ENCODE measurements at regions not wholly inside any gene's neighbourhood (a gene's known extent, or its start where the extent isn't known, plus 50 kb on each side); places are given as distances from the start of the nearest gene placed in this dataset.
"Not testable (repeated sequence)": the region's sequence is repeated elsewhere in the genome, so short reads cannot be mapped to it uniquely, and the experiment has no call there.

DNA sequence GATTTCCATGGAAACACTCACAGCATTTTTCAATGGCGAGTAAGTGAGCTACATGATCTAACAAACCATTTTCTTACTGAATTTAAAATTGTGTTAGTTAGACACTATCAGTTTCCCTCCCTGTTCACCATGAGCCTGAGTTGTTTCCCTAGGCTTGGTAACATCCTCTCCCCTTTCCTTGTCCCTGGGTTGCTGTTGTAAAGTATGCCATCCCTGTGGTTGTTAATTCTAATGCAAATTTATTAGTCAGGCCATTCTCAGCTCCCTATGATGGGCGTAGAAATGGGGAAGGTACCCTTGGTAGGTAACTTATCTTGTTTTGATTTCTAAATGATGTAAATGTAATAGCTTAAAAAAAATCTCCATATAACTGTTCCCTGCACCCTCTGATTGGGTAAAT is 143.0 kb downstream of the SPATA31A6 start:
- DNase-seq, result not testable (repeated sequence)

DNA sequence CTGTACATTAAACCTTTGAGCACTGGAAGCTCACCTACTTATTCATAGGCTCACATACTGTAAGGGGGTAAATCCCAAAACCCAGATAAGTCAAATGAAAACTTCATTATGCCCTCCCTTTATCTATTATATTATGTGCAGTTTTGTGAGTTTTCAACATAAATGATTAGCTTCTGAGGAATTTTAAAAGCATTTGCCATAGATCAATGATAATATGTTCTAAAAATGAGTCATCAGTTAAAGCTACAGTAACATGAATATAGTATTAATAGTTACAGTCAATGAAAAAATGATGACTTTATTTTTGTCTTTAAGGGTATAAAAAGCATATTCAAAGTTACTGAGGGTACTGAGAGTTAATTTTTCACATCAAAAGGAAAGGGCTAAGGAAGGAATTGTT is 151.9 kb downstream of the SPATA31A6 start:
- not testable (repeated sequence) for DNase-seq

DNA sequence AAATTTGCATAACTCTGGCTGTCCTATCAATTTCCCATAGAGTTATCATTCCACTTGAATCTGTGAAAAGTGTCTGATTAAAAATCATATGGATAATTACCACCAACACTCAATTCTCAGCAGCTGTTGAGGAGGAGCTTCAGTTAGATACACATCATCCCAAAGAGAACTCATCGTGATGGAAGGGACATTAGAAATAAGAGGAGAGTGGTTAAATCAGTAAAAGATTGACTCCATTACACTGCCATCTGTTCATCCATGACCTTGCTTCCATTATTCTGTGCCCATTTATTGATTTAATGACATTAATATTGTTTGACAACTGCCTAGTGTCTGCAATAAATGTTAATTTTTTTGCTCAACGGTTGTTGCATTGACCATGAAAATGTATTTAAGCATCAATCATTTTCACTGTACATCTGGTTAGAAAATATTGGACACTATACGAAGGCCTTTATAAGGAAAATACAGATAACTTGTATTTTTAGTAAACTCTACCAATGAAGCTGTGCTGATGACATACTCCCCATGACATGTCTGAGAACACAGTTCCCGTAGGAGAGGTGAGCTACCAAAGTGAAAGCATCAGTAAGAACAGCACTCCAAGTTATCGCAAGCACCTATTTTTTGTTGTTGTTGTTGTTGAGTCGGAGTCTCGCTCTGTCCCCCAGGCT is 152.7 kb downstream of the SPATA31A6 start:
- DNase-seq, result not testable (repeated sequence)

DNA sequence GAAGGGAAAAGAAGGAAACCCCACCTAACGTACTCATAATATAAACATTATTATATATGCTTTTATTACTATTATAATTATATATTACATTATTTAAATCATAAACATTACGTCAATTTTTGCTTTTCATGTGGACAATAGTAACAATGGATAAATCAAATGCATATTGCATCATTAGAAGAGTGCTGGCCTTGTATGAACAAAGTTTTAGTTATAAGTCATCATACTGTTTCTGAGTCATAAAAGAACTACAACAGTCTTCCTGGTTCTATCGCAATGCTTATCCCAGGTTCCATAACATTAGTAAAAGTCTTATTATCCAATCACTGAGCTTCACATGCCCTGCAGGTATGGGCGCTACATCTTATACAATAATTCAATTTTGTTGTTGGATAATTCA is 154.8 kb downstream of the SPATA31A6 start:
- not testable (repeated sequence) for DNase-seq

DNA sequence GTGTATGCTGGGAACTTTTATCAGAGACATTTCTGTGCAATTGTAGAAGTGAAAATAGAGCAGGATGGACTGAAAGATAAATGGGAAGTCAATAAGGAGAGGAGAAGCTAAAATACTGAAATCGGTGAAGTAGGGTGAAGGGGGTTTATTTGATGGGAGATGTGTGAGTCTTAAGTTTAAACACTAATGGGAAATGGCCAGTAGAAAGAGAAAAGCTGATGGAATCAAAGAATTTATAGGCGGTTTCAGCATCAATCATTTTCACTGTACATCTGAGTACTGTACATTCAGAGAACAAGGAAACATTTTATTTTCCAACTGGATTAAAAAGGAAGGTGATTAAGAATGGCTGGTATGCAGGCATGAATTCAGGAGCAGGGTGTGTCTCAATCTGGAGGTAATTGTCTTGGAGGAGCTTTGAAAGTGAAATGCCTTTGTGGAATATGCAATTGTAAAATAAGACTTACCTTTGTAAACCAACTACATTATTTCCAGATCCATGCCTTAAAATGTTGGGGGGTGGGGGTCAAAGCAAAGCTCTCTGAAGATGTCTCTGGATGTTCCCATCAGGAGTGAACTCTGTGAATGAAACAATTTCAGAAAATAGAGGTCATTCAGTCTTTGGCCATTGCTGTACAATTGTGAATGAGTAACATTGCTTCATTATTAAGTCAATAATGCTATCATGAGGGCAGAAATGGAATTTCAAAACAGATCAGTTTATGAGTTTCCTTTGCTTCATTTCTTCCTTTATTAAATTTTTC is 156.4 kb downstream of the SPATA31A6 start:
- DNase-seq, result not testable (repeated sequence)

DNA sequence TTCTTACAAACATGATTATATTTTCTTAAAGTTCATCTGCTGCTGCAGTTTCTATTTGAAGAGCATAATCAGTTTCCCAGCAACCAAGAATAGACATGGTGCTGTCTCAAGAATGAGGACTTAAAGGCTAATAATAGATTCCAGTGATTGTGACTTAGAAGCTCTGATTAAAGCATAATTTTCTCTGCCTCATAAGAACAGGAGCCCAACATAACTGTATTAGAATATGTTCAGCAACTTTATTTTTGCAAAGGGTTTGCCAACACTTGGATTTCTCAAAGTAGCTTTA is 156.9 kb downstream of the SPATA31A6 start:
- DNase-seq, result not testable (repeated sequence)

DNA sequence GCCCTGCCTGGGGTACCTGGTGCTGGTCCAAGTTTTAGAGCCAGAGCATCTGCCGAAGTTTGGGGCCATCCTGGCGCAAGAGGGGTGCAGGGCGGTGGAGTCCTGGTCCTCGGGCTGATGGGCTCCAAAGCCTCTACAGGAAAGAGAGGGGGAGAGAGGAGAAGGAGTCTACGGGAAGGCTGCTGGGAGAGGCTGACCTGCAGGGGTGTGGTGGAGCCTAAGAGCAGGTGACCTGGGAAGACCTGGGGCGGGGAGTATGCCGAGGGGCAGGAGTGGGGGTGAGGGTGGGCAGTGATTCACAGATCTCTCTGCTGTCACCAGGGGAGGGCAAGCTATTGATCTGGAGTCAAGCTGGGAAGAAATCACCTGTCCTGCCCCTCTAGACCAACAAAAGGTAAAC is 158.4 kb downstream of the SPATA31A6 start:
- DNase-seq, result not testable (repeated sequence)

DNA sequence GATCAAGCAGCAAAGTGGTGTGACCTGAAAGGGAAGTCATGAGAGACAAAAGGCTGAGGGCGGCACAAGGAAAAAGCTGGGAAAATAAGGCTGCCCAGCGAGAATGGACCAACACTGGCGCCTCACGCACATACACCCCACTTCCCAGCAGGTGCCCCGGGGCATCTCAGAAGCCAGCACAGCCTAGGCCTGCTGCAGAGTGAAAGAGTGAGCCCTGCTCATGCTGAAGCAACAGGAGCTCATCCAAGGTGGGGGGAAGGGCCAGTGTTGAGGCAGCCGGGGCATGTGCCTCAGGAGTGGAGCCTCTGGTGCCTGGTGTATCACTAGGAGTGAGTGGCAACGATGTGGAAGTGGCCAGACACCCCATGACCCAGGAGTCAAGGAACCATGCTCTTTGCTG is 158.8 kb downstream of the SPATA31A6 start:
- DNase-seq, result not testable (repeated sequence)

DNA sequence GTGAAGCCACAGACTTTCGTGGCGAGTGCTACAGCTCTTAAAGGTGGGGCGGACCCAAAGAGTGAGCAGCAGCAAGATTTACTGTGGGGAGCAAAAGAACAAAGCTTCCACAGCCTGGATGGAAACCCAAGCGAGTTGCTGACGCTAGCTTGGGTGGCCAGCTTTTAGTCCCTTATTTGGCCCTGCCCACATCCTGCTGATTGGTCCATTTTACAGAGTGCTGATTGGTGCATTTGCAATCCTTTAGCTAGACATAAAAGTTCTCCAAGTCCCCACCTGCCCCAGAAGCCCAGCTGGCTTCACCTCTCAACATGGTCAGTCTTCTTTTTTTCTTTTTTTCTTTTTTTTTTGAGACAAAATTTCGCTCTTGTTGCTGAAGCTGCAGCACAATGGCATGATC is 161.0 kb downstream of the SPATA31A6 start:
- DNase-seq, result not testable (repeated sequence)

DNA sequence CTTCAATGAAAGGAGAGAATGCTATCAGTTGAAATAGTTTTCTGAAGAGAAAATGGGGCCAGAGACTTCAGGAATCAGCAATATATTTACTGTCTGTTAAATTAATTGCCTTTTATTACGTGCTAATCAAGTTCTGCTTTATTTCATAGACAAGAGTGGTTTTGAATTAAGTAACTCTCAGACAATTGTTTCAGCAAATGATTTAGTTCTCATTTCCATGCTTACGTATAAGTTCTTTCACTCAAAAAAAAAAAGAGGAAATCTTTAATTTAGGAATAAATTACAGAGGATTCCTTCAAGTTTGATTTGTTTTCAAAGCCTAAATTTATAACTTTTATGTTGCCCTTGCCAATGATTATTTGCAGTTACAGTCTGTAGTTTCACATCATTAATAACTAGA is 163.5 kb downstream of the SPATA31A6 start:
- not testable (repeated sequence) for DNase-seq

DNA sequence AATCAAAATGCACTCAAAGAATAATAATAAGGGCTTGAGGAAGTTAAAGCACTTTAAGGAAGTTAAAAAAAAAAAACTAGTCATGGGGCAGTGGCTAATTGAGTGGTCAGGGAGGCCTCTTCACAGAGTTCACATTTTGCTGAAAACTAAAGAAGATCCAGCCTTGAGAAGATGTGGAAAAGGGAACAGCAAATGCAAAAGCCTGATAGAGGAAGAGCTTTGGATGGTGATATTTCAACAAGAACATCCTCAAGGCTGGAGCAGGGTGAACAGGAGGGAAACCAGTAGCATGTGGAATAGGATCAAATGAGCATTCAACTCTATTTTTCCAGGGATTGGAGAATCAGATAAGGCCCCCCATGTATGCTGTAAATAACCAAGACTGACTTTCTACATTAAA is 165.7 kb downstream of the SPATA31A6 start:
- DNase-seq, result not testable (repeated sequence)

DNA sequence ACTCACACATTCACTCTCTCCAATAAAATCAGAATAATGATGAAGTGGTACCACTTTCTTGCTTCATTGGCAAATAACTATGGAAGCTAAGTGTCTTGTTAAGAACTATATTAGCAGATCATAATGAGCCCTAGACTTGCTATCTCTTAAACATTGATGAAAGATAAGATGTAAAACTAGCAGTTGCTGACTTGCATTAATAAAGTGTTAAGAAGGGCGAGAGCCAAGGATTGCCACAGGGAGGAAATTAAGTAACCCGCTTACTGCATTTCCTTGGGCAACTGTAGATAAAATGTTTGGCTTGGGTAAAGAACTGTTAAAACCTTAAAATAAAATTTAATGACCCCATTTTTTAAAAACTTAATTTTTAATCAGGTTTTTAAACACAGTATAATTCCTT is 167.0 kb downstream of the SPATA31A6 start:
- not testable (repeated sequence) for DNase-seq

DNA sequence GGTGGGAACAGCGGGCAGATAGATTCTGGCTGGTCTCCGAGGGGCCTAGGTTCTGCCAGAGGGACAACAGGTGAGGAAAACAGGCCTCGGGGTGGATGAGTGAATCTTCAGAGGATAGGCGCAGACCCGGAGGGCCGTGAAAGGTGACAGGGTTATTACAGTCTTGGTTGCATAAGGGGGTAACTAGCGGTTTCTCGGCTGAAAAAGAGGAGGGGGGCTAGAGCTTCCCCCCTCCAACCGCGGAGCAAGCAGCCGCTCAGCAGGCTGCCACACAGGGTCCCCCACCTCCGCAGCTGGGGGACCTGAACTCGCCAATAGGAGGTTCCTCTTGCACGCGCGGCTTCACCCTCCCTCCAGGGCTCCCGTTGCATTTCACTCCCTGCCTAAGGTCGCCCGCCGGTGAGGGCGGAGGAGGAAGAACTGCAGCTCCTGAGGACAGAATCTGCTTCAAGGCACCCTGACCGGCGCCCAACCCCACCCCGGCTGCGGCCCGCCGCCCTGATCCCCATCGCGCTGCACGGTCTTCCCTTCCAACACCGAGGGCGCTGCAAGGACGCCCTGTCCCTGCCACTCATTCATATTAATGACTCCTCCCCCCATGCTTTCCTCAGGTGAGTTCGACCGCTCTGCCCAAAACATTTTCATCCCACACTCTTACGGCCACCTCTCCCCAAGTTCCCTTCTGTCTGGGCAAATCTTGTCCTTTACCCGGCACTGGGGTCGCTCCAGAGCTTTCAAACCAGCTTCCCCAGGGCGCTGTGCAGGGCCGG is 174.3 kb downstream of the SPATA31A6 start:
- DNase-seq, result not testable (repeated sequence)

DNA sequence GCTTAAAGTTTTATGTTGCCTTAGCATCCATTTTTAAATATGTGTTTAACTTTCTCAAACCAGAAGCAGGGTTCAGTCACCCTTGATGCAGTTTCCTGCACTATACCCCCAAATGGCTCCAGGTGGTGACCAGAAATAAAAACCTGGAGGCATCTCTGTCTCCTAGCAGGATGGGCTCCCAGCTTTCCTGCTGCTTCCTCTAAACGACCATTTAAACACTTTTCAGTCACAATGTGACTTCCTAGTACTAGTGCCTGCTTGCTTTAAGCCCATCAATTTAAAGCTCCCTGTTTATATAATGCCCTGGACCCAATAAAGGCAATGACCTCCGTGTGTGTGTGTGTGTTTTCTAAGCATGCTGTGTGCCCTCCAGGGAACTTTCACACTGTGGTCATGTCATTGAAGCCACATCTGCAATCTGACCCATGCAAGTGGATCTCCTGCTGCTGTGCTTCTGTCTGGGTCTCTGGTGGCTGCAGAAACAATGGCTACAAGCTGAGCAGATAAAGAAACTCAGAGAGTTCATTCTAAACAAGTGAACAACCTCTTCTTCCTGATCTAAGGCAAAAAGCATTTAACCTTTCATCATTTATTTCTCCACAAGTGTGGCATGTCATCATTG is 175.3 kb downstream of the SPATA31A6 start:
- not testable (repeated sequence) for DNase-seq

DNA sequence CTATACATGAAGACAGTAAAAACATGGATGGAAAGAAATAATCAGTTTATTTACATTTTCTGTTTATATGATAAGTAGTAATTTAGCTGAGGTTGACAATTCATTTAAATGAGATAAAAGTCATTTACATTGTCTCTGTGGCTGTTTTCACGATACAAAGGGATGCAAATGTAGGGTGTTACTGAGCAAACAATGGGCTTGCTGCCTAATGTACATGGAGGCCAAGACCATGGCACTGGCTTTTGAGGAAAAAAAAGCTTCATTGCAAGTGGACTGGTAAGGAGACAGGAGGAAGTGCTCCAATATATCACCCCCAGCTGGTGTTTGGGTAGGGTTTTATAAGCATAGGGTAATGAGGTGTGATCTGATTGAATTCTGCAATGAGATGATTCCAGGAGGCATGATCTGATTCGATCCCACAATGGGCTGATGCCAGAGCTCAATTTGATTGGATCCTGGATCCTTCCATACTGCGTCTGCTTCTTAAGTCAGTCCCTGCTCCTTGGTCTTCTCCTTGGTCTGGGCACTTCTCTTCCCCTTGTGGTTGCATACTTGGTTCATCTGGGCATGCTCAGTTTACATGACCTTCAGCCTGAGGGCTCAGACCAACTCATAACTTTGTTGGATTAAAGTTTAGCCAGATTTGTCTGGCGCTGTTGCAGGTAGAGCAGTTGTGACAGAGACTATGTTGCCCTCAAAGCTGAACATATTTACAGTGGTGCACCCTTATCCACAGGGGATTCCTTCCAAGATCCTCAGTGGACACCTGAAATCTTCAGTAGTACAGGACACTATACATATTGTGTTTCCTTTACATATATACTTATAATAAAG is 181.2 kb downstream of the SPATA31A6 start:
- not testable (repeated sequence) for DNase-seq

DNA sequence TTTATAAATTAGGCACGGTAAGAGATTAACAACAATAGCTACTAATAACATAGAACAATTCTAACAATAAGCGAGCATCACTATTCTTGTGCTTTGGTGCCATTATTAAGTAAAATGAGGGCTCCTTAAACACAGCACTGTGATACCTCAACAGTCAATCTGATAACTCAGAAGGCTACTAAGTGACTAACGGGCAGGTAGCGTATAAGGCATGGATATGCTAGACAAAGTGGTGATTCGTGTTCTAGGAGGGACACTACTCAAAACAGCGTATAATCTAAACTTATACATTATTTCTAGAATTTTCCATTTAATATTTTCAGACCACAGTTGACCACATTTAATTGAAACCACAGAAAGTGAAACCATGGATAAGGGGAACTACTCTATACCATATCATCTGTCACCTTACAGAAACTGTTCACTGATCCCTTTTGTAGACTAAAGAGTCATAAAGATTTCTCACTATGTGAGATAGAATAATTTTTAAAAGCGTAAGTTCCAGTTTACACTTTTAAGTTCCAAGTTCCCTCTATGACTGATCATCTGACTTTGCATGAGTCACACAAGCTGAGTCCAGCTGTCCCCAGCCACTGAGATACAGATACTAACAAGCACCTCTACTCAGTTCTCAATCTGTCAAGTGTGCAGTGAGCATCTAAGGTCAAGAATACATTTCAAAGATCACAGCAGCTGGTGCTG is 181.9 kb downstream of the SPATA31A6 start:
- DNase-seq, result not testable (repeated sequence)

DNA sequence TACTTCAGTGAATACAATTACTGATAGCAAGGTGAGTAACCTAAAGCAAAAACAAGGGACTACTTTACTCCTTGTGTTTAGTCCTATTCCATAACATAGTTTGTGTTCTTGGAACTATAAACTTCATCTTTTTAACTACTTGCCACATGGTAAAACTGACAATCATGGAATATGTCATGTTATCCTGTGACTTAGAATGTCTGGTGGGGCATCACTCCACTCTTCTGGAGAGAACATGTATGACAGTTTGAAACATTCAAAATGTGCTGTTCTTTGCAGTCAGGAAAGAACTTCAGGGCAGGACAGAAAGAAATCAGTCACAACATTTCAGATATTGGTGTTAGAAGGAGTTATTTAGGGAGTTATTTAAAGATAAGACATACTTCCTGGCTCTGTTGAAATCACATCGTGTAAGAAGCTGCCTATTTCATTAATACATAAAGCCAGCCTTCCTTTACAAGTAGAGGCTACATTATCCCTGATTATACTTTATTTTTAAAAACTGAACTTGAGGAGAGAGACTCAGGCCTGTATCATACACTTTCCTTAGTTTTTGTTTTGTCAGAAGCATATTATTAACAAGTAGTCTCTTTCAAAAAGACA is 184.9 kb downstream of the SPATA31A6 start:
- DNase-seq, result not testable (repeated sequence)

DNA sequence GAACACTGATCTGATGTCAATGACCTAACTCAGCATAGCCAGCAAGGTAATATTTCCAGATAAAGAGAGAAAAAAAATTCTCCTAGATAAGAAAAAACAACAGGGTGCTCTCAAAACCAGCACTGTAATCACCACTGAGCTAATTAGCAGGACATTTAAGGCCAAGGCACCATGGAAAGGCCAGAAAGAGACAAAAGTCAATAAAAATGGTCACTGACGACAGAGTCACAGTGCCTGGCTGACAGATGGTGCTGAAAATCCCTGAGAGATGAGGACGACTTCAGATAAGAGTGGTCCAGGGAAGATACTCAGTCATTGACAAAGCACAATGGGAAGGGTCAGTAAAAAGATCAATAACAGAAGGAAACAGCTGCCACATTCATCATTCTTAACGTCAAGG is 186.7 kb downstream of the SPATA31A6 start:
- DNase-seq, result not testable (repeated sequence)

DNA sequence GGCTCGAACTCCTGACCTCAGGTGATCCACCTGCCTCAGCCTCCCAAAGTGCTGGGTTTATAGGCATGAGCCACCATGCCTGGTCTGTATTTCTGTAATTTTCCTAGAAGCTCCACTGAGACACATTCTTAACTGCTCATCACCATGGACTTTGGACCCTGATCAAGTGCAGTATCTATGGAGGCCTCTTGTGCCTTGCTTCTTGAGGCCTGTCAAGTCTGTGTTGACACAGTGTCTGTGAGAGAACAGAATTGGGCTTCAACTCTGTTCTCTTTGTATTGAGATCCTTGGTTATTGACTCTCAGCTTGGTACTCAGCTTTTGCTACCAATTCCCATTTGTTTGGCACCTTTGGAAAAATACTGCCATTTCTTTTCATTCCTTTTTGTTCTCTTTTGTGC is 188.0 kb downstream of the SPATA31A6 start:
- DNase-seq, result not testable (repeated sequence)

DNA sequence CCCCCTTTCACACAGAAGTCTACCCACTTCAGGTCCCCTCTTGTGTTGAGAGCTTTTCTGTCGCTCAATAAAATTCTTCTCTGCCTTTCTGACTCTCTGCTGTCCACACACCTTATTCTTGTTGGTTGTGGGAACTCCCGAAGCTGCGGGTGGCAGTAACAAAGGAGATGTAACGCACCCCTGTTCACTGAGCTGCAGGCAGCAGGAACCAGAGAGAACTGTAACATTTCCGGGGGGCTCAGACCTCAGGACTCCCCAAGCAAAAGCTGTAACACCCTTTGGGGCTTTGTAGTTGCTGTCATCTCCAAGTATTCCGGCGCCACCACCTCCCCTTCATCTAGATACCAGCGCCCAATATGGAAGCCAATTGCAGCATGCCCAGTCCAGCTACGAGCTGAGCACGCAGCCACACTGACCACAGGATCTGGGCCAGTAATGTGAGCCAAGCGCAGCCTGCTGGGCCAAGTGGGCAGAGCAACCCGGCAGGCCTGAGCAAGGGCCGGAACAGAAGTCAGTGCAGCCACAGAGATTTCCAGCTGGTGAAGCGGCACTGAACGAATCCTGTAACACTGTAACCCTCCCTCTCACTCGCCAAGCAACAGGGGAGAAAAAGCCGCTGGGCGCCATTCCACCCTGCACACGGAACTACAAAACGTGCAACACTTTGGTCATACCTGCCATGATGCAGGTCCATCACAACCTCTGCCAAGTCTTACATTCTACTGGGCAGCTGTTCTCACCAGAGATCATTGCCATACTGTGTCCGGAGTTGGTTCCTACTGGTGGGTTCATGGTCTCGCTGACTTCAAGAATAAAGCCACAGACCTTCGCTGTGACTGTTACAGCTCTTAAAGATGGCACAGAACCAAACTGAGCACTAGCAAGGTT is 194.3 kb downstream of the SPATA31A6 start:
- DNase-seq, result not testable (repeated sequence)

Data from CD4-positive, alpha-beta T cell treated with Interleukin-17A for 1 hour (primary cell).